GM21723 (cell line): ENCODE measurements at regions not wholly inside any gene's neighbourhood (a gene's known extent, or its start where the extent isn't known, plus 50 kb on each side); places are given as distances from the start of the nearest gene placed in this dataset.

Source experiments
- ATAC-seq: cut with Tn5 transposase; IDR thresholded peaks from one replicate; pipeline ENCODE4 v1.9.1; 2021; ENCODE audit warnings: mild to moderate bottlenecking, moderate library complexity; ENCODE audit not compliant: unreplicated experiment

GRCh38 chr2:216320852-216321251 lies 51.4 kb downstream of the MARCHF4 start:
- ATAC-seq: no peak

GRCh38 chr2:216319771-216320170 lies 52.5 kb downstream of the MARCHF4 start:
- ATAC-seq: no peak

- no peak for ATAC-seq
These were observed 53.8 kb downstream of the MARCHF4 start for GRCh38 chr2:216318521-216318874.

- ATAC-seq: no peak
These were observed 54.3 kb downstream of the MARCHF4 start for GRCh38 chr2:216317831-216318520.

GRCh38 chr2:216316743-216317142 lies 55.5 kb downstream of the MARCHF4 start:
- ATAC-seq: no peak

GRCh38 chr2:216315802-216316603 lies 56.3 kb downstream of the MARCHF4 start:
- ATAC-seq: no peak

- ATAC-seq: no peak
These were observed 59.8 kb downstream of the MARCHF4 start for GRCh38 chr2:216312441-216312840.

GRCh38 chr2:216308576-216308975 lies 63.7 kb downstream of the MARCHF4 start:
- no peak for ATAC-seq

- no peak for ATAC-seq
These were observed 64.8 kb downstream of the MARCHF4 start for GRCh38 chr2:216307496-216307895.

GRCh38 chr2:216306868-216307267 lies 65.4 kb downstream of the MARCHF4 start:
- no peak for ATAC-seq

- no peak for ATAC-seq
These were observed 66.7 kb downstream of the MARCHF4 start for GRCh38 chr2:216305574-216305973.

GRCh38 chr2:216302981-216303676 lies 69.2 kb downstream of the MARCHF4 start:
- ATAC-seq: no peak

GRCh38 chr2:216300906-216301305 lies 71.4 kb downstream of the MARCHF4 start:
- no peak for ATAC-seq

GRCh38 chr2:216299588-216299987 lies 72.7 kb downstream of the MARCHF4 start:
- no peak for ATAC-seq

- no peak for ATAC-seq
These were observed 73.4 kb downstream of the MARCHF4 start for GRCh38 chr2:216298719-216299495.

- ATAC-seq: no peak
These were observed 75.4 kb downstream of the MARCHF4 start for GRCh38 chr2:216296856-216297255.

- no peak for ATAC-seq
These were observed 78.0 kb downstream of the MARCHF4 start for GRCh38 chr2:216294305-216294704.

- no peak for ATAC-seq
These were observed 78.4 kb downstream of the MARCHF4 start for GRCh38 chr2:216293883-216294282.

- ATAC-seq: no peak
These were observed 79.4 kb downstream of the MARCHF4 start for GRCh38 chr2:216292886-216293301.

GRCh38 chr2:216292475-216292874 lies 79.8 kb downstream of the MARCHF4 start:
- ATAC-seq: no peak

- ATAC-seq: no peak
These were observed 82.8 kb downstream of the MARCHF4 start for GRCh38 chr2:216289470-216289869.
